GM21576 (cell line): ENCODE measurements at regions not wholly inside any gene's neighbourhood (a gene's known extent, or its start where the extent isn't known, plus 50 kb on each side); places are given as distances from the start of the nearest gene placed in this dataset.

ENCODE experiments used
- ATAC-seq: cut with Tn5 transposase; IDR thresholded peaks from one replicate; pipeline ENCODE4 v1.9.1; 2021; ENCODE audit warnings: mild to moderate bottlenecking, moderate library complexity; ENCODE audit not compliant: unreplicated experiment

DNA sequence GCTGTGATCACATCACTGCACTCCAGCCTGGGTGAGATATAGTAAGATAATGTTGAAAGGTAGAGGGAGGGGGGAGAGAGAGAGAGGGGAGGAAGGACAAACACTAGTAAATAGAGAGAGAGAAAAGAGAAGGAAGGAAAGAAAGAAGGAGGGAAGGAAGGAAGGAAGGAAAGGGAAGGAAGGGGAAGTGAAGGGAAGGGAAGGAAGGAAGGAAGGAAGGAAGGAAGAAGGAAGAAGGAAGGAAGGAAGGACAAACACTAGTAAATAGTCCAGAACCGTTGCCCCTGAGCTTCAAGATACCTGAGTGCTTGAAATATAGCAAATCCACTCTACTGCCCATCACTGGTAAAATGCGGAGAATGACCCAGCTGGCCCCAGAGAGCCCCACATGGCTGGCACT, 156.5 kb upstream of the ZNF507 start:
- no peak for ATAC-seq

DNA sequence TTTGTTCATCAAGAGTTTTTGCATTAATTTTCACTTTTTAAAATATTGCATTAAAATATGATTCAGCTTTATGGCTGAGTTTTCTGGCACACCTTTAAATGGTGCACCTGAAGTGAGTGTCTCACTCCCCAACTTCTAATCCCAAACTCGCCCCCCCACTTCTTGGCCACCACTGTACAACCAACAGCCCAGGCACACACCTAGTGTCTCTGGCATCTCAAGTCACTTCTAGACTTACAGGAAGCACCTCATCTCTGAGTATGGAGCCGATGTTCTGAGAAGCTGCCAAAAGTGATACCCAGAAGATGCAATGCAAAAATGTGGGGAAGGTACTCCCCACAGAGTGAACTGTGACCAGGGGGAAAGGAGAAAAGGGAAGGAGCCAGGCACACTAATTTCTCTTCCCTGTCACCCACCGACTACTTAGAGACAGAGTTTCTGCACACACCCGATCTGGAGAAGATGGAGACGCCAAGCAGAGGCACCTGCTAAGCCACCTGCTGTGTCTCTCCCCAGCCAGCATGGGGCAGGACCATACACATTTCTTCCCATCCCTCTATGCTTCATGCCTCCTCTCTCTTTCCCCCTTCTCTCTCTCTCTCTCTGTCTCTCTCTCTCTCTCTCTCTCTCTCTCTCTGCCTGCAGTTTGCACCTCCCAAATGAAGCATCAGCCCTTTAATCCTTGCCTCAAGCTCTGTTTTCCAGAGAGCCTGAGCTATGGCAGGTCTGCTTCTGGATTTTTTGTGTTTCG, 155.3 kb upstream of the ZNF507 start:
- no peak for ATAC-seq

DNA sequence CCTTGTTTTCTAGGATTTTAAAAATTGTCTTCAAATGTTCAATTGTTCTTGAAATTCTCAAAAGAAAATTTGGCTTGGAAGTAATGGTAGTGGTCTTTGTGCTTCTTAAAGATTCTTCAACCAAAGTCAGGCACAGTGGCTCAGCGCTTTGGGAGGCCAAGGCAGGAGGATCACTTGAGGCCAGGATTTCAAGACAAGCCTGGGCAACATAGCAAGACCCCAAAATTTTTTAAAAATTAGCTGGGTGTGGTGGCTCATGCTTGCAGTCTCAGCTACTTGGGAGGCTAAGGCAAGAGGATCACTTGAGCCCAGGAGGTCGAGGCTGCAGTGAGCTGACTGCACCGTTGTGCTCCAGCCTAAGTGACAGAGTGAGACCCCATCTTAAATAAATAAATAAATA, 153.5 kb upstream of the ZNF507 start:
- no peak for ATAC-seq

DNA sequence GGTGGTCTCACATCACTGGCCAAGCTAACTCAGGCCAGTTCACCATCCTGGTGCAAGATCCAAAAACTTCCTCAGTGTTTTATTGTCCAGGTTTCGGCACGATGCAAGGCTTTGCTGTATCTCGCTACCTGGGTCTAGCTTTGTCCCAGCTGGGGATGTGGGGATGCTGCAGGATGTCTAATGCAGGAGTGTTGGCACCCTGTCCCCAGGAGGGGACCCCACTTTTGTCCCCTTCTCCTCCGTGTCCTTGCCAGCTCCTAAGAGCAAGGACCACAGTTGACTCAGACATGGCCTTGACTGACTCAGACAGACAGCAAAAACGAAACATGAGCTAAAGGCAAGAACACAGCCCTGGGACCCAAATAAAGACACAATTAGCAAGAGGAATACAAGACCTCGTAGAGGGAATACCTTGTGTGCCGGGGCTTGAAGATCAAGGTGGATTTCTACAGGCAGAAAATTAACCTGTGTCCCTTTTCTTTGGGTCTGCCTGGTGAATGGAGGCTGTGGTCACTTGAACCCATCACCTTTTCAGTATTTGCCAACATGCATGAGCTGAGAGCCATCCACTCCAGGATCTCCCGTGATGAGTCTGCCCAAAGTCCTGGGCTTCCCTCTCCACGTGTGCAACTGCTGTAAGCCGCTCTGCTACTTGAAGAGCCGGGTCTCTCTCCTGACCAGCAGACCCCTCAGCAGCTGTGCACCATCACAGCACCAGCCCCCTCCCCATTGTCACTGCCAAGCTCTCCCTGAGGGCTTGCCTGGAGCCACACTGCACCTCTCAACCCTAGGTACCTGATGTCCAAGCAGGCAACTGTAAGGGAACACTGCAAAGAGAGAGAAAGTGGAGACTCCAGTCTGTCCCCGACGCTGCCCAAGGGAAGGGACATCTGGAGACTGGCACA, 149.5 kb upstream of the ZNF507 start:
- no peak for ATAC-seq

DNA sequence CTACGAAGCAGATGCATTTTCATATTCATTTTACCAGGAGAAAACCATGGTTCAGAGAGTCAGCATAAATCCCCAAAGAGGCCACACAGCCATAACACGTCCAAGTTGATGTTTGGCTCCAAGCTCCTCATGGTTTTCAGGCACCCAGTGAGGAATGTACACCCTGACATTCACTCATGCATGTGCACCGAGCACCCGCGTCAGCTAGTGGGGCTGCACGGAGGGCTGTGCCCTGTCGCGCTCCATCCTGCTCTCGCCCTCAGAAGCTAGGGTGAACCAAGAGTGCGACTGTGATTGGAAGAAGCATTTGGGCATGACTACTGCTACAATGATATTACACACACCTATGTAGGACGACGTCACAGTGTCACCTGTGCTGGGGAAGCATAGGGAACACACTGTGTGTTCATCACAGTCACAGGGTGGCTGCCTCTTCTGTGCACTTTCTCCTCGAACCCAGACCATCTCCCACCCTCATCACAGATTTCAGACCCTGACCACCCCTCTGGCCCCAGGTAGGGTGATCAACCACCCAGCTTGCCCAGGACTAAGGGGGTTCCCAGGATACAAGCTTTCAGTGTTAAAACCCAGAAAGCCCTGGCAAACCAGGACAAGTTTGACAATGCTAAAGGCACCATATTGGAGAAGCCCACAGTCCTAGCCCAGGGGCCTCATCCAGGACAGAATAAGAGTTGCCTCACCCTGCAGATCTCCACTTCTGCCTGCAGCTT, 148.6 kb upstream of the ZNF507 start:
- no peak for ATAC-seq

DNA sequence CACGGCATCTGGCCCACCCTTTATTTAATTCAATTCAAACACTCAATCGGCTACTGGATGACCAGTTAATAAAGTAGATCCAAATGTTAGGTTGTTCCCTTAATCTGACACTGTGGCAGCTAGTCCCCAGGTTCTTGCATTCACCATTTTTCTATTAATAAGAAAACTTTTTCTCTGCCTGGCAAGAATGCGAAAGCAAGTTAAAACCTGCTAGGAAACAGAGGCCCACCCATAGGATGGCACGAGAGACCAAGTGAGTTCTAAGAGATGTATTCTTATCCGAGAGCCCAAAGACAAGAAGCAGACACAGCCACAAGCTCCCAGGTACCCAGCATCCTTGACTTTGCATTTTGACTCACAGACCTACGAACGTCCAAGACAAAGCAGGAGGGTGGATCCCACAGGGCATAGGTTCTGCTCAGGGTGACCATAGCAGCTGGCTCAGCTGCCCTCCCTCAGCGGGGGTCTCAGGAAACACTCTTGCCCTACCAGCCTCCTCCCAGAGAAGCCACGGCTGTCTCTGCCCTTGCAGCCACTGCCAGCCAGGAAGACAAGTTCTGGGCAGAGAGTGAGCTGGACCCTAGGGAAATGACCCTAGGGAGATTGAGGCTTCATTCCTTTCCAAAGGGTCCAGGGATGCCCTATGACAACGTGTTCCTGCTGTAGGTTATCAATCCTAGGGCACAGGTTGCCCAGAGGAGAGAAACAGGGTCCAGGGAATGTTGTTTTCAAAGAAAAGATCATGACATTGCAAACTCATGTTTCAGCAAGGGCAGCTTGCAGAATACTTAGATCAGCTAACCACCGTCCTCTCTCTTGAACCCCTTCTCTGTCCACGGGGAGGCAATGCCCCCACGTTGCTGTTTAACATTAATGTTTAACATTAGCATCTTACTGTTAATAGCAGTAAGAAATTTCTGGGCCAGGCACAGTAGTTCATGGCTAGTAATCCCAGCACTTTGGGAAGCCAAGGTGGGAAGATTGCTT, 147.2 kb upstream of the ZNF507 start:
- ATAC-seq, result no peak

DNA sequence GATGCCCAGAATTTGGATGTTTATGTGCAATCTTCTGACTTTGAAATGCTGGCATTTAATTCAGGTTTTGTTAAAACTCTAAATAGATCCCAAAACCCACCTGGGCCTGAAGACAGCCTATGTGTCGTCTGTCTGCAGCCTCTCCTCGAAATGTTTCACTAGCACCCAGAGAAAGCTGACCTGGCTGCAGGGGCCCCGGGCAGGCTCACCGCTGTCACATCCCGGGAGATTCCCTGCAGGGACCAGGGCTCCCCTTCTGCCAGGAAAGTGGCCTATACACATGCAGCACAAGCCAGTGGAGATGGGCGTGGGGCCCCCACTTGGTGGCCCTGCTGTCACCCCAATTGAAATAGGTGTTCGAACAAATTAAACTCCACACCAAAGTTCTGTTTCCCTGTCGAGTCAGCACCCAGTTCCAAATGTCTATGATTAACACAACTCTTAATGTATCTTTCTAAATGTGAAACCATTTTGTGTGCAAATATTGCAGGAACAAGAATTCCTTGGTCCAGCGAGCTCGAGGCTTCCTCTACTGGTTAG, 145.8 kb upstream of the ZNF507 start:
- ATAC-seq, result no peak

DNA sequence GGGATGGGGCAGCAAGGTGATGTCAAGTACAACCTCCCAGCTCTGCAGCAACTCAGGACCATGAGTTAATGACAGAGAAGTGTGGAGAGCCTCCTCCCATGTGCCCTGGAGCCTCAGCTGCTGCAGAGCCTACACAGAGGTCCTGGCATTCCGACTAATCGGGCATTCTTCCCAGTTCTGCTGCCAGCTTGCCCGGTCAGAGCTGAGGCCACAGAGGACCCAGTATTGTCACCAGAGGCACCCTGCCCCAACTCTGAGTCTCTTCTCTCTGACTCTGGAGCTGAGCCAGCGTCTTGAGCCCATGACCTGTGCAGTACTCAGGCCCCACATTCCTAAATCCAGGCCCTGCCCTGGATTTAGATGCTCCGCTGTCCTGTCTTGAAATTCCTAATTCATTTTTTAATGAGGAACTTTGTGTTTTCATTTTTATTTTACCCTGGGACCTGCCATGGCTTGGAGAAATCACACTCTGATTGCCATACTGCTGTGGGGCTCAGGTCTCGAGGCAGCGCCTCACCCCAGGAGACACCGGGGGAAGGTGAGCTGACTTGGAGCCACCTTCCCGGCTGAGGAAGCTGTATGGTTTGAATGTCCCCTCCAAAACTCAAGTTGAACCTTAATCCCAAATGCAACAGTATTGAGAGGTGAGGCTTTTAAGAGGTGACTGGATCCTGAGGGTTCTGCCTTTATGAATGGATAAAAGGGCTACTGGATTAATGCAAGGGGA, 144.9 kb upstream of the ZNF507 start:
- ATAC-seq, result no peak

DNA sequence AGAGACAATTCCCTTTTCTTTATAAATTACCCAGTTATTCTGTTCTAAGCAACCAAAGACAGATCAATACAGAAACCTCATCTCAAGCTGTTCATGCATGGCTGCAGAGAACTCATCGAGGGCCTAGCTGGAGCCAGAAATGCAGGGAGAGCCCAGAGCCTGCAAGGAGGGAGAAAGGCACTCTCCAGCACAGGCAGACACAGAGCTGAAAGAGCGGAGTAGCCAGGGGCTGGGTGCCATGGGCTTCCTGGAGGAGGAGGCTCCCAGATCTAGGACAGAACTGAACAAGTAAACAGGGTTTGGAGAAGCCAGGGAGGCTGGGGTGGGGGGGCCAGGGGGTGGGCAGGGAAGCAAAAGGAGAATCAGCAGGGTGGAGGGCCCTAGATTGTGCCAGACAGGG, 144.2 kb upstream of the ZNF507 start:
- ATAC-seq, result no peak

DNA sequence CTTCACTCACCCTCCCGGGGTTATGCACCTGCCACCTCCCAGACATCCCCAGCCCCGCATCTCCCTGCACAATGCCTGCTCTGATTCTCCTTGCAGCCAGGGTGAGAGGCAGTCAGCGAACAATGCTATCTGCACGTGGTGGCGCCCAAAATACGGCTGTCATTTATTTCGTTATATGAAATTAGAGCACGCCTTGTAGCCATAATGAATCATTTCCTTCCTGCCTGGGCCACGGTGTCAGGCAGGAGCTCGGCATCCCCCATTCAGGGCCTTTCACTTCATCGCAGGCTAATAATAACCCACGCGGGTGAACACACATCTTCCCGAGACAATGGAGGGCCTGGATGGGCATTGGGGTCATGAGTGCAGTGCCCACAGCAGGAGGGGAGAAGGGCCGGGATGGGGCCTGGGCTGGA, 143.8 kb upstream of the ZNF507 start:
- ATAC-seq, result no peak

DNA sequence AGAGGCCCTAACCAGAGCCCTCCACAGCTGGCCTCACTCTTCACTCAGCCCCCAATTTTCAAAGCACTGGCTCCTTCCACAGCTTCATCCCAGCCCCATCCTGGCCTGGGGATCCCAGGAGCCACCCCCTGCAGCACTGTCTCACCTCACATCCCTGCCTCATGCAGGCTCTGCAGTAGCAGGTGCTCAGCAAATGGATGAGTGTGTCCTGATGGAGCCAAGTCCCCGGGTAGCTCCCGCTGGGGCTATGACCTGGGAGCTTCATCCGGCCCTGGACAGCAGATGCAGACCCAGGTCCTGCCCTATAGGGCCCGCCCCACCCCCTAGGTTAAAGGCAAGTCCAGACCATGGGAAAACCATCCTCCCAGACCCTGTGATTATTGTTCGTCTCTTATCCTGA, 143.2 kb upstream of the ZNF507 start:
- ATAC-seq, result no peak

DNA sequence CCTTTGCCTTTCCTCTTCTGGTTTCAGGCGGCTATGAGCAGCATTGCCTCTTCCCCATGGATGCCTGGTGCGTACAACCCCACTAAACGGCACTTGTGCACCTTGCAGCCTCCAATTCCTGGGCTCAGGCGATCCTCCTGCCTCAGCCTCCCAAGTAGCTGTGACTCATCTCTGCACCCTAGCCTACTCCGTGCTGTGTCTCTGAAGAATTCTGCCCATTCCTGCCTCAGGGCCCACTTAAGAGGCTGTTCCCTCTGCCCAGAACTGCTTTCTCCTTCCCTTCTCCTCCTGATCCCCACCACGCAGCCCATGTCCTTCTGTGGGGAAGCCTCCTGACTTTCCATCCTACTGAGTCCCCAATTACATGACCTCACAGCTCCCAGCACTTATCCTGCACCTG, 142.2 kb upstream of the ZNF507 start:
- no peak for ATAC-seq

DNA sequence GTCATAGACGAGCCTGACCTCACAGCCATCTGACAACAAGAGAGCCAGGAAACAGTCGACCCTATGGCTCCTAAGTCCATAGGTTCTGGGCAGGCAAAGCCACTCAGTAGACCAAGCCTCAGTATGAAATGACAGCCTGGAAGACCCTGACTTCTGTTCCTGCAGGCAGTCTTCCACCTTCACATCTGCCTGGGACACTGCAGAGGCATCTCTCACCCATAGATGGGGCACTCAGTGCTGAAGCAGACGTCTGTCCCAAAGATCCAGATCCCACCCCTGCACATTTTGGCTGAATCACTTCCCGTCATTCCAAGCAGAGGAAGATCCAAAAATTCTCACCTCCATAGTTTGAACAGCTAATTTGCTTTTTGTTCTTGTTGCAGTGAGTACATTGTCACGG, 139.3 kb upstream of the ZNF507 start:
- no peak for ATAC-seq

DNA sequence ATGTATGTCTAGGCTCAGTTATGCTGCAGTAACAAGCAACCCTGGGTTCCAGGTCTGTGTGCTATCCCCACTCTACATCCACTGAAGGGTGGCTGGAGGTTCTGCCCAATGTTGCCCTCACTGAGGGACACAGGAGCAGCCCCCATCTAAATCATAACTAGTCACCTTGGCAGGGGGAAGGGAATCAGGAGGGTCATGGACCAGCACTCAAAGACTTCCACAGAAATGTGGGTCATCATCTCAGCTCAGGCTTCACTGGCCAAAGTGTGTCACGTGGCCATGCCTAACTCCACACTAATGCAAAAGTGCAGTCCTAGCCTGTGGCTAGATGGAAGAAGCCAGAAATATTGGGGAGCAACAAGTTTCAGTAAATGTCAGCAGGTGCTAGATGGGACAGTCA, 137.3 kb upstream of the ZNF507 start:
- ATAC-seq, result no peak

DNA sequence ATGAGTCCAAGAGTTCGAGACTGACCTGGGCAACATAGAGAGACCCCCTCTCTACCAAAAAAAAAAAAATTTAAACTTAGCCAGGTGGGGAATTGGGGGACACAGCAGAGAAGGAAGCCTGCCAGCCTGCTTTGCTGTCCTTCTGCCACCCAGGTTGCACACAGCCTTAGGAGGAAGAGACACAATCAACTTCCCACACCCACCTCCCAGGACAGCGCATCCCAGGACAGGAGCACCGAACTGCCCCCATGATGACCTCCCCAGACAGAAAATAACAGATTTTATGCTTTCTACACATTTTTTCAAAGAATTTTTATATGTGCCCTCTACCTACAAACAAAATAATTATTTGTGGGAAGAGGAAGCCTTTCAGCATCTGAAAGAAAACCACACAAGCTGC, 126.0 kb upstream of the ZNF507 start:
- ATAC-seq, result no peak

DNA sequence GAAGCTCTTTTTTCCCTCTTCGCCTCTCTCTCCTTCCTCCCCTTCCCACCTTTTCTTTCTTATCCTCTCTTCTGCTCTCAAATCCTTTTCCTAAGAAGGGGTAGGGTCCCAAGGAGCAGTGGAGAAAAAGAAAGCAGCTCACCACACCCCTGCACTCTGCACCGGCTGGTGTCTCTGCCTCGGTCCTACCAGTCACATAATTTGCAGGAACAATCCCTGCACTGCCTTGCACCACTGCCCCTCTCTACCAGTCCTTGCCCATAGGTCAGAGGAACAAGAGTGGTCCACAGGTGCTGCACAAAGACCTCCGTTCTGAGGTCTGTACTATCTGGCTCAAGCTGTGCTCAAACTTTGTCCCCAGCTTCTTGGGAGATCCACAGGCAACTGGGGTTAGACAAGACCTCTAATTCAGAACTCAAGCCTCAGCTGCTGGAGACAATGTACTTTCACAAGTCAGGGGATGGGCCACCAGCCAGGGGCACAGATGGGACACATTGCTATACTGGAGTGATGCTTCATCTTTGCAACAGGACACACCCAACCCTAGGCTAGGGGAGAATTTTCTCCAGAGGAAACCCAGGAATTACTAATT, 125.4 kb upstream of the ZNF507 start:
- ATAC-seq, result no peak

DNA sequence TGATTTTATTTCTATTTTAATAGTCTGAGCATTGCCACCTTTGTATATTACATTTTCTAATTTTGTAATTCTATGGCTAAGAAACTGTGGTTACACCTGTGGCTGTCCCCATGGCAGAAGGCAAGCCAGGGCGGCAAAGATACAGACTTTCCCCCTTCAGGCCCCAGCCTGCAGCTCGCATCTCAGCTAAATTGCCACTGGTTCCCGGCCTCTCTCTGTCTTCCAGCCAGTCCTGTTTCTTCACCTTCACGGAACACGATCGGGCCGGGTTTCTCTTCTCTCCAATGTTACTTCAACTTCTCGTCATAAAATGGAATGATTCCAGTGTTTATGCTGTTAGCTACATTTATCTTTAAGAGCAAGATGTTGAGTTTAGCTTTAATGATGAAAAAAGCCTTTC, 124.5 kb upstream of the ZNF507 start:
- no peak for ATAC-seq

DNA sequence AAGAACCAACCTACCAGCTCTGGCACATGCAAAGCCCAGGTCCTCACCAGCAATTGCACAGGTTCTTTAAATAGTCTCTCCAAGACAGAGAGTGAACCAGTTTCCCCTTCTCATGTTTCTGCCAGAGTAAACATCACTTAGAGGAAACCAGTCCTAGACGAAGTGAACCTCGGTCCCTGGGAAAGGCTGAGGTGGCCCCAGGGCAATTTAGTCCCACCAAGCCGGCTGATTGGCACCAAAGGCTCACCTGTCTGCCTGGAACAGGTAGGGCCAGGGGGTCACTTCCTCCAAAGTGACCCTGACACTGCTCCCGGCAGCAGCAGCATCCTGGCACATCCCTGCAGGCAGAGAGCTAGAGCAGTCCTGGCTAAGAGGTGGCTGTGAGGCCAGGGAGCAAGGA, 122.9 kb upstream of the ZNF507 start:
- ATAC-seq, result no peak

DNA sequence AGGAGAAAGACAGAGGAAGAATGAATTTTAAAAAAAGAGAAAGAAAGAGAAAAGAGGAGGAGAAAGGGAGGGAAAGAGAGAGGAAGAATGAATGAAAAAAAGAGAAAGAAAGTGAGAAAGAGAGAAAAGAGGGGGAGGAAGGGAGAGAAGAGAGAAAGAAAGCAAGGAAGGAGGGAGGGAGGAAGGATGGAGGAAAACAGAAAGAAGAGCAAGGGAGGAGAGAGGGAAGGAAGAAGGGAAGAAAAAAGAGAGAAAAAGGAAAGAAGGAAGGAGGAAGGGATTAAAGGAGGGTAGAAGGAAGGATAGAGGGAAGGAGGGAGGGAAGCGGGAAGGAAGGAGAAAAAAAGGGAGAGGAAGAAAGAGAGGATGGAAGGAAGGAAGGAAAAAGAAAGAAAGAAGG, 122.3 kb upstream of the ZNF507 start:
- ATAC-seq, result no peak
